ENCODE measurements at regions not wholly inside any gene's neighbourhood (a gene's known extent, or its start where the extent isn't known, plus 50 kb on each side); places are given as distances from the start of the nearest gene placed in this dataset.

GRCh38 chr6:26199057-26199772 lies 112.0 kb downstream of the HFE start:
- DNase-seq (ENCODE audit: low spot score) = peak; percentile 87
- TF ChIP-seq GABPA (IDR thresholded peaks at IDR 0.05 in 1 of 2, conservative IDR thresholded peaks at IDR 0.05 in 1 of 2) (no peak), REST (IDR thresholded peaks at IDR 0.05) (peak; percentile 92), FOXA2 (IDR thresholded peaks at IDR 0.05) (peak; percentile 44), HNF4A (conservative IDR thresholded peaks at IDR 0.05) (no peak), YY1 (IDR thresholded peaks at IDR 0.05) (peak; percentile 94), JUND (IDR thresholded peaks at IDR 0.05) (peak in 1 of 2 donors; percentile 5), ATF3 (IDR thresholded peaks at IDR 0.05) (peak; percentile 5), FOXA1 (IDR thresholded peaks at IDR 0.05) (no peak), ZBTB33 (IDR thresholded peaks at IDR 0.05) (peak; percentile 71), NR2F2 (IDR thresholded peaks at IDR 0.05) (no peak), CTCF (IDR thresholded peaks at IDR 0.05; ENCODE audit: low read depth, low read length, missing input control) (no peak), RAD21 (IDR thresholded peaks at IDR 0.05) (peak in 1 of 2 donors; percentile 5), HNF4G (IDR thresholded peaks at IDR 0.05) (no peak), MAX (IDR thresholded peaks at IDR 0.05) (no peak), TAF1 (conservative IDR thresholded peaks at IDR 0.05) (peak; percentile 96), RXRA (IDR thresholded peaks at IDR 0.05) (peak; percentile 11 to 28), EGR1 (IDR thresholded peaks at IDR 0.05; ENCODE audit: low read depth in 2 of 2) (no peak), SP1 (IDR thresholded peaks at IDR 0.05) (peak; percentile 94)
- Histone ChIP-seq H3K4me1 (ENCODE audit: control insufficient read depth in 4 of 4, insufficient read depth in 4 of 4, low read length in 3 of 4) (peaks cover 0 to 47% (median 15%) of the 10 kb centered on the region in 4 donors), H3K9ac (ENCODE audit: low read depth in 1 of 2, low read length in 2 of 2) (peak overlapping the region; percentile 53 to 94), H3K4me3 (ENCODE audit: low read depth in 1 of 3, low read length in 3 of 3) (peak overlapping the region; percentile 70 to 91 (median 76)), H3K9me3 (ENCODE audit: control insufficient read depth in 4 of 4, low read length in 3 of 4) (no peaks in the 10 kb centered on the region), H3K36me3 (ENCODE audit: control insufficient read depth in 4 of 4, insufficient read depth in 3 of 4, low read depth in 1 of 4, low read length in 3 of 4) (no peaks in the 10 kb centered on the region), H3K27me3 (ENCODE audit: control insufficient read depth in 4 of 4, insufficient read depth in 4 of 4, low read length in 3 of 4) (no peaks in the 10 kb centered on the region), H3K27ac (ENCODE audit: low read depth in 1 of 2, low read length in 2 of 2) (peak overlapping the region; percentile 90 to 94)
- WGBS = 1% methylated on average over 42 of the region's 42 CpGs

Measured in liver (tissue), 8 donors.